ENCODE measurements at regions not wholly inside any gene's neighbourhood (a gene's known extent, or its start where the extent isn't known, plus 50 kb on each side); places are given as distances from the start of the nearest gene placed in this dataset.

- Histone ChIP-seq H3K4me3 (ENCODE audit: low read depth, low read length) (no peak overlapping the region), H3K36me3 (ENCODE audit: control insufficient read depth, insufficient read depth, low read length) (no peaks in the 10 kb centered on the region), H3K27me3 (ENCODE audit: control insufficient read depth, insufficient read depth, low read length) (no peaks in the 10 kb centered on the region)
- TF ChIP-seq CTCF (IDR thresholded peaks at IDR 0.05; ENCODE audit: insufficient read depth, low read depth, low read length) = no peak
- CTCF ChIA-PET = no interaction called here
- POLR2A ChIA-PET = no interaction called here
- no peak for DNase-seq (ENCODE audit: low read depth)
These were observed 1303.9 kb downstream of the EFNB2 start for GRCh38 chr13:105231579-105231978.

- DNase-seq (ENCODE audit: low read depth) = no peak
- no peak for TF ChIP-seq CTCF (IDR thresholded peaks at IDR 0.05; ENCODE audit: insufficient read depth, low read depth, low read length)
- Histone ChIP-seq H3K4me3 (ENCODE audit: low read depth, low read length) (no peak overlapping the region), H3K36me3 (ENCODE audit: control insufficient read depth, insufficient read depth, low read length) (no peaks in the 10 kb centered on the region), H3K27me3 (ENCODE audit: control insufficient read depth, insufficient read depth, low read length) (no peaks in the 10 kb centered on the region)
- ChIA-PET POLR2A (no interaction called here), CTCF (no interaction called here)
These were observed 1314.6 kb downstream of the EFNB2 start for GRCh38 chr13:105220881-105221280.

- no peaks in the 10 kb centered on the region for H3K27me3 ChIP-seq (ENCODE audit: control insufficient read depth, insufficient read depth, low read length)
- DNase-seq (ENCODE audit: low read depth) = no peak
- ChIA-PET CTCF (interaction anchor here (1.7 kb wide), 1 partner anchor 10 kb away, joined by 4 read pairs; no protein-coding TSS in a partner anchor), POLR2A (no interaction called here)
- no peak for TF ChIP-seq CTCF (IDR thresholded peaks at IDR 0.05; ENCODE audit: insufficient read depth, low read depth, low read length)
- no peak overlapping the region for H3K4me3 ChIP-seq (ENCODE audit: low read depth, low read length)
- no peaks in the 10 kb centered on the region for H3K36me3 ChIP-seq (ENCODE audit: control insufficient read depth, insufficient read depth, low read length)
These were observed 1315.4 kb downstream of the EFNB2 start for GRCh38 chr13:105220063-105220462.

- ChIA-PET CTCF (interaction anchor here (1.7 kb wide), 1 partner anchor 9 kb away, joined by 4 read pairs; no protein-coding TSS in a partner anchor), POLR2A (no interaction called here)
- no peak for TF ChIP-seq CTCF (IDR thresholded peaks at IDR 0.05; ENCODE audit: insufficient read depth, low read depth, low read length)
- Histone ChIP-seq H3K36me3 (ENCODE audit: control insufficient read depth, insufficient read depth, low read length) (no peaks in the 10 kb centered on the region), H3K27me3 (ENCODE audit: control insufficient read depth, insufficient read depth, low read length) (no peaks in the 10 kb centered on the region), H3K4me3 (ENCODE audit: low read depth, low read length) (no peak overlapping the region)
- DNase-seq (ENCODE audit: low read depth) = no peak
These were observed 1315.8 kb downstream of the EFNB2 start for GRCh38 chr13:105219651-105220050.

GRCh38 chr13:105213512-105213911 lies 1322.0 kb downstream of the EFNB2 start:
- H3K4me3 ChIP-seq (ENCODE audit: low read depth, low read length) = no peak overlapping the region
- H3K36me3 ChIP-seq (ENCODE audit: control insufficient read depth, insufficient read depth, low read length) = no peaks in the 10 kb centered on the region
- no peak for TF ChIP-seq CTCF (IDR thresholded peaks at IDR 0.05; ENCODE audit: insufficient read depth, low read depth, low read length)
- no peaks in the 10 kb centered on the region for H3K27me3 ChIP-seq (ENCODE audit: control insufficient read depth, insufficient read depth, low read length)
- CTCF ChIA-PET = no interaction called here
- POLR2A ChIA-PET = no interaction called here
- no peak for DNase-seq (ENCODE audit: low read depth)

All from BJ (cell line).